Ovary (tissue), 7 donors: ENCODE measurements at regions not wholly inside any gene's neighbourhood (a gene's known extent, or its start where the extent isn't known, plus 50 kb on each side); places are given as distances from the start of the nearest gene placed in this dataset. TPM values are rescaled to one million over a fixed set of nuclear protein-coding genes. Genes with fewer than 3 reads are reported as not detected.

ENCODE experiments used
- DNase-seq, 5 donors: peaks; one replicate each; pipeline ENCODE4 v3.0.0-alpha.2; 2019 to 2020
- H3K27ac ChIP-seq, 2 donors: fragments of 200-600 bp; one replicate each; pipeline versions ENCODE4 v1.5.1 to v1.8.0; 2019 to 2022
- H3K27me3 ChIP-seq: fragments of 200-600 bp; one replicate; pipeline ENCODE4 v1.8.0; 2022
- H3K36me3 ChIP-seq: fragments of 200-600 bp; sonication (generic); one replicate; pipeline ENCODE4 v1.5.1; 2019
- H3K4me1 ChIP-seq: one replicate; pipeline ENCODE4 v1.8.1; 2013; ENCODE audit warnings: mild to moderate bottlenecking, moderate library complexity; ENCODE audit not compliant: insufficient read depth
- H3K4me3 ChIP-seq: fragments of 200-600 bp; sonication (generic); one replicate; pipeline ENCODE4 v1.5.1; 2017
- H3K9me3 ChIP-seq, 2 donors: fragments of 200-600 bp in 1 of 2; sonication (generic) in 1 of 2; one replicate each; pipeline versions ENCODE4 v1.5.1 to v1.8.1; 2013 to 2019; ENCODE audit warnings: mild to moderate bottlenecking in 1 of 2, moderate library complexity in 1 of 2
- EP300 ChIP-seq: sonication (generic); formaldehyde crosslinking; IDR thresholded peaks from one replicate; pipeline ENCODE4 v1.6.1; 2017; ENCODE audit warnings: antibody characterized with exemption
- POLR2A ChIP-seq: fragments of 450-650 bp; IDR thresholded peaks from one replicate; pipeline ENCODE4 v1.6.1; 2017; ENCODE audit warnings: antibody characterized with exemption, mild to moderate bottlenecking, moderate library complexity
- WGBS, 3 donors: extraction: QIAGEN DNeasy Blood & Tissue Kit in 1 of 3; methylation state at CpG; one replicate each; pipeline versions ENCODE4 v1.1.5 to v1.1.7; 2013 to 2017; 5-methylcytosine and 5-hydroxymethylcytosine counted together
- intact Hi-C, 4 donors: fragments of 100-400 bp; cut with DNase I; formaldehyde crosslinking; loops; one replicate each; pipeline versions ENCODE4 v1.11.0 to v1.15.1; 2022 to 2023
- microRNA counts: library from miRNA; unstranded; fragments of <30 nt; microRNA quantifications from one replicate; lab custom pipeline; 2016
- microRNA-seq, 3 donors: library from miRNA; unstranded; fragments of <30 nt; microRNA quantifications; one replicate each; pipeline versions ENCODE4 to v1.2.0, GENCODE V29; 2019 to 2020
- small RNA-seq: library from RNA; depleted of rRNA; stranded (forward); fragments of <200 nt; gene quantifications from one replicate; pipeline ENCODE3, GENCODE V24; 2016
- TF ChIP-seq, protein P1 (sequence below), 3 donors: fragments of 450-650 bp in 2 of 3; fragments of 200-600 bp in 1 of 3; IDR thresholded peaks; one replicate each; pipeline versions ENCODE4 v1.5.1 to v1.8.0; 2016 to 2022; ENCODE audit warnings: antibody characterized with exemption in 3 of 3, mild to moderate bottlenecking in 1 of 3
- donor health status: DM: no; HTN: no; CAD: no; lungs with moderate emphysema.
- donor health status: DM: no; HTN: no; CAD: no.
- donor health status: Bipolar disorder and iron deficiency.
- donor health status: DM: no; HTN: no; CAD: no.
- donor health status: DM: yes; HTN: yes; CAD: no.

DNA sequence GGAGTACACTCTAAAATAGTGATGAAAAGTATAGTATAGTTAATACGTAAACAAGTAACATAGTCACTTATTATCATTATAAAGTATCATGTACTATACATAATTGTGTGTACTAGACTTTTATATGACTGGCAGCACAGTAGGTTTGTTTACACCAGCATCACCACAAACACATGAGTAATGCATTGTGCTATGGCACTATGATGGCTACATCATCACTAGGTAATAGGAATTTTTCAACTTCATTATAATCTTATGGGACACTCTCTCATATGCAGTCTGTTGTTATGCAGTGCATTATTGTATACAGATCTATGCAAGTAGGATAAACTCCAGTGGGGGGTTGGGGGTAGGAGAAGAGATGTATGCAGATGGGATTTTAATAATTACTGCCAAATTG, 52.7 kb upstream of the ELL2 start:
- no peaks in the 10 kb centered on the region for H3K4me1 ChIP-seq
- H3K36me3 ChIP-seq: no peaks in the 10 kb centered on the region
- no peak overlapping the region for H3K4me3 ChIP-seq
- TF ChIP-seq, protein P1, sequence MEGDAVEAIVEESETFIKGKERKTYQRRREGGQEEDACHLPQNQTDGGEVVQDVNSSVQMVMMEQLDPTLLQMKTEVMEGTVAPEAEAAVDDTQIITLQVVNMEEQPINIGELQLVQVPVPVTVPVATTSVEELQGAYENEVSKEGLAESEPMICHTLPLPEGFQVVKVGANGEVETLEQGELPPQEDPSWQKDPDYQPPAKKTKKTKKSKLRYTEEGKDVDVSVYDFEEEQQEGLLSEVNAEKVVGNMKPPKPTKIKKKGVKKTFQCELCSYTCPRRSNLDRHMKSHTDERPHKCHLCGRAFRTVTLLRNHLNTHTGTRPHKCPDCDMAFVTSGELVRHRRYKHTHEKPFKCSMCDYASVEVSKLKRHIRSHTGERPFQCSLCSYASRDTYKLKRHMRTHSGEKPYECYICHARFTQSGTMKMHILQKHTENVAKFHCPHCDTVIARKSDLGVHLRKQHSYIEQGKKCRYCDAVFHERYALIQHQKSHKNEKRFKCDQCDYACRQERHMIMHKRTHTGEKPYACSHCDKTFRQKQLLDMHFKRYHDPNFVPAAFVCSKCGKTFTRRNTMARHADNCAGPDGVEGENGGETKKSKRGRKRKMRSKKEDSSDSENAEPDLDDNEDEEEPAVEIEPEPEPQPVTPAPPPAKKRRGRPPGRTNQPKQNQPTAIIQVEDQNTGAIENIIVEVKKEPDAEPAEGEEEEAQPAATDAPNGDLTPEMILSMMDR (IDR thresholded peaks at IDR 0.05): no peak
- TF ChIP-seq POLR2A (no peak), EP300 (no peak)
- intact Hi-C loops: no loop called here
- no peak overlapping the region for H3K27ac ChIP-seq
- 96 to 98% (median 97%) methylated on average over 1 of the region's 1 CpG for WGBS, 3 donors
- DNase-seq: no peak
- H3K9me3 ChIP-seq: no peaks in the 10 kb centered on the region
- no peaks in the 10 kb centered on the region for H3K27me3 ChIP-seq

DNA sequence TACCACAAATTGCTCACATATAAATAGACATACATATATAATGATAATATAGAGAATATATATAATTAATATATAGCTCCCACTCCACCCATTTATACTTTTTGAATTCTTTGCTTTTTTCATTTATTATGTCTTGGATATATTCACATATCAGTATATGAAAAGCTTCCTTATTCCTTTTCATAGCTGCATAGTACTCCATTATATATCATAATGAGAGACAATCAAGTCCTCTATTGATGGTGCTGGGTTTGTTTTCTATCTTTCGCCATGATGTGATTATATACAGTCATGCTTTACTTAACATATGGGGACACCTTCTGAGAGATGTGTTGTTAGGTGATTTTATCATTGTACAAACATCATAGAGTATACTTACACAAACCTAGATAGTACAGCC, 51.6 kb upstream of the ELL2 start:
- H3K4me1 ChIP-seq: no peaks in the 10 kb centered on the region
- WGBS, 3 donors: 93 to 98% (median 94%) methylated on average over 1 of the region's 1 CpG
- intact Hi-C loops: no loop called here
- no peaks in the 10 kb centered on the region for H3K27me3 ChIP-seq
- no peak overlapping the region for H3K27ac ChIP-seq
- H3K9me3 ChIP-seq: no peaks in the 10 kb centered on the region
- no peaks in the 10 kb centered on the region for H3K36me3 ChIP-seq
- TF ChIP-seq, protein P1 (IDR thresholded peaks at IDR 0.05): no peak
- TF ChIP-seq EP300: no peak
- no peak for TF ChIP-seq POLR2A
- DNase-seq: no peak
- no peak overlapping the region for H3K4me3 ChIP-seq

DNA sequence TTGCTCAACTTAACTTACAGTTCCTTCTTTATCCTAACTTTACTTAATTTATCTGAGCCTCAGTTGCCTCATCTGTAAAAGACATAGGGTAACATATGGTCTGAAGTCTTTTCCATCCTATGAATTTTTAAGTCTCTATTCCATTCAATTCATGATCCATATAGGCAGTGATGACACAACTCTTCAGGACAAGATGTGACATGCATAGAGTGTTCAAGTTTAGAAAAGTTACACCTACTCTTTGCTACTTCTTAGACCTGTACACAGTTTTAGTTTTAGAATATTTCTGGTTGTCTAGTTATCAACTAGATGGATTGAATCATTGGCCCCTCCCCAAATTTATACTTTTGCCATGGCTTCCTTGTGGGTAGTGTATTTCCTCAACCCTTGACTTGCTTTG, 50.7 kb upstream of the ELL2 start:
- intact Hi-C loops: no loop called here
- DNase-seq: no peak
- TF ChIP-seq, protein P1 (IDR thresholded peaks at IDR 0.05): no peak
- TF ChIP-seq POLR2A (no peak), EP300 (no peak)
- H3K27me3 ChIP-seq: no peaks in the 10 kb centered on the region
- no peak overlapping the region for H3K27ac ChIP-seq
- H3K4me1 ChIP-seq: no peaks in the 10 kb centered on the region
- H3K4me3 ChIP-seq: no peak overlapping the region
- no peaks in the 10 kb centered on the region for H3K36me3 ChIP-seq
- no peaks in the 10 kb centered on the region for H3K9me3 ChIP-seq

MicroRNA genes in the stretch of these regions (microRNA counts, 767-probe panel; counts per million panel counts)
- 530 counts per million, percentile 78 among the panel's probes with 10 or more counts for microRNA hsa-miR-583 (lab: Ali Mortazavi, UCI)

Small RNA genes lying in the stretch of these regions (microRNA-seq; reads per million reads assigned to microRNA genes)
- gene MIR583: 0 reads per million in 3 donors

Small RNA genes lying in the stretch of these regions (small RNA-seq; reads per million reads assigned to genes)
- gene MIR583: not detected
- gene RNU6-524P: not detected
